Loucy (cell line): ENCODE measurements at regions not wholly inside any gene's neighbourhood (a gene's known extent, or its start where the extent isn't known, plus 50 kb on each side); places are given as distances from the start of the nearest gene placed in this dataset.

Source experiments
- EZH2phosphoT487 ChIP-seq: fragments of 200-600 bp; IDR thresholded peaks from 2 replicates; pipeline ENCODE4 v1.6.1; 2018; ENCODE audit warnings: antibody characterized with exemption, mild to moderate bottlenecking, moderate library complexity, borderline replicate concordance
- TF ChIP-seq, protein P1 (sequence below): fragments of 200-600 bp; sonication (generic); conservative IDR thresholded peaks from 2 replicates; pipeline ENCODE4 v1.5.1; 2014; ENCODE audit warnings: mild to moderate bottlenecking, antibody characterized with exemption, low read length

DNA sequence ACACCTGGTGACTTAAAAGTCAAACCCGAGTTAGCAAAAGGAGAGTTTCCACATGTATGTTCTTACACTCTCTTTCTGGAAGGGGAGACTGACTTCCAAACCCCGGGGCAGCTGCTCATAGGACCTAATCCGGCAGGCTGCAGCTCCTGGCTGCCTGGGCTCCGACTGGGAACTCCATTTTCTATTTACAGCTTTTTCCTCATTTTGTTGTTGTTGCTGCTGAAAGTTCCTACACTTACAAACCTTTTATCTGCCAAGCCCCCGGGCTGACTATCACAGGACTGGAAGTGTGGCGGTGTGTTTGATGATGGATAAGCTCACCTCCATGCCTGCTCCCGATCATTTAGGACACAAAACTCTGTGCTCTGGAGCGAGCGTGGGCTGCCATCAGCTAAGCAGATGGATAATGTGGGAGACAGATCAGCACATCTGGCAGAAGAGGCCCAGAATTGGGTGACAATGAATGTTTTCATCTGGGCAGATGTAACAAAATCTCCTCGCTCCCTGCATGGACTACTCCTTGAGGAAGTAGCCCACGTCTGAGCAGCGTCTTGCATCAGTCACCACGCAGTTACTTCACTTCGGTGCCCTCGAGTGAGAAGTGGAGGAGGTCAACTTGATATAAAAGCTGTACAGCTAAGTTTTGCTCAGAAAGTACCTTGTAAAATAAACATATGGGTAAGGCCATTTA is 114.4 kb upstream of the COPS8 start:
- TF ChIP-seq, protein P1, sequence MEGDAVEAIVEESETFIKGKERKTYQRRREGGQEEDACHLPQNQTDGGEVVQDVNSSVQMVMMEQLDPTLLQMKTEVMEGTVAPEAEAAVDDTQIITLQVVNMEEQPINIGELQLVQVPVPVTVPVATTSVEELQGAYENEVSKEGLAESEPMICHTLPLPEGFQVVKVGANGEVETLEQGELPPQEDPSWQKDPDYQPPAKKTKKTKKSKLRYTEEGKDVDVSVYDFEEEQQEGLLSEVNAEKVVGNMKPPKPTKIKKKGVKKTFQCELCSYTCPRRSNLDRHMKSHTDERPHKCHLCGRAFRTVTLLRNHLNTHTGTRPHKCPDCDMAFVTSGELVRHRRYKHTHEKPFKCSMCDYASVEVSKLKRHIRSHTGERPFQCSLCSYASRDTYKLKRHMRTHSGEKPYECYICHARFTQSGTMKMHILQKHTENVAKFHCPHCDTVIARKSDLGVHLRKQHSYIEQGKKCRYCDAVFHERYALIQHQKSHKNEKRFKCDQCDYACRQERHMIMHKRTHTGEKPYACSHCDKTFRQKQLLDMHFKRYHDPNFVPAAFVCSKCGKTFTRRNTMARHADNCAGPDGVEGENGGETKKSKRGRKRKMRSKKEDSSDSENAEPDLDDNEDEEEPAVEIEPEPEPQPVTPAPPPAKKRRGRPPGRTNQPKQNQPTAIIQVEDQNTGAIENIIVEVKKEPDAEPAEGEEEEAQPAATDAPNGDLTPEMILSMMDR = no peak
- TF ChIP-seq EZH2phosphoT487 = no peak
